Panc1 (cell line): ENCODE measurements at regions not wholly inside any gene's neighbourhood (a gene's known extent, or its start where the extent isn't known, plus 50 kb on each side); places are given as distances from the start of the nearest gene placed in this dataset.

Source experiments
- ATAC-seq: fragments of 200-7000 bp; cut with Tn5 transposase; 2 replicates; pipeline ENCODE4 v1.9.1; 2020; ENCODE audit warnings: mild to moderate bottlenecking, moderate library complexity
- BruUV-seq: library from RNA; stranded (reverse); fragments of 400-500 nt; replicated peaks from 2 replicates; lab custom pipeline; 2021; lab: Mats Ljungman, UMichigan
- CTCF ChIA-PET: fragments of 300-600 bp; sonication (Branson Sonifier 250); formaldehyde crosslinking; loops from one replicate; lab custom pipeline; 2022; ENCODE audit warnings: antibody characterized with exemption; lab: Charles Lee
- POLR2A ChIA-PET: fragments of 300-600 bp; sonication (Branson Sonifier 250); formaldehyde crosslinking; loops from one replicate; lab custom pipeline; 2022; ENCODE audit warnings: antibody characterized with exemption; lab: Charles Lee
- DNase-seq: peaks from one replicate; pipeline ENCODE4 v3.0.0-alpha.2; 2010; ENCODE audit warnings: low read depth, low spot score
- H3K27ac ChIP-seq: 2 replicates; pipeline ENCODE4 v1.5.1; 2011; ENCODE audit warnings: mild to moderate bottlenecking, low read length, inconsistent platforms
- H3K27me3 ChIP-seq: fragments of 200-500 bp; sonication (Bioruptor generic); 2 replicates; pipeline ENCODE4 v1.6.0; 2014; ENCODE audit warnings: low read length, inconsistent platforms; ENCODE audit not compliant: control insufficient read depth, insufficient read depth
- H3K36me3 ChIP-seq: fragments of 200-500 bp; sonication (Bioruptor generic); 2 replicates; pipeline ENCODE4 v1.5.1; 2014; ENCODE audit warnings: inconsistent platforms, mild to moderate bottlenecking, low read length, moderate library complexity; ENCODE audit not compliant: control insufficient read depth, insufficient read depth
- H3K4me1 ChIP-seq: 2 replicates; pipeline ENCODE4 v1.5.1; 2011; ENCODE audit warnings: inconsistent platforms, mild to moderate bottlenecking, low read length, moderate library complexity; ENCODE audit not compliant: control insufficient read depth, insufficient read depth
- H3K4me3 ChIP-seq, 2 experiments: 2 replicates each; pipeline ENCODE4 v1.5.1; 2011 to 2012; ENCODE audit warnings: low read depth in 2 of 2, low read length in 2 of 2, mild to moderate bottlenecking in 2 of 2, inconsistent platforms in 1 of 2, moderate library complexity in 1 of 2
- H3K9me3 ChIP-seq: fragments of 200-500 bp; sonication (Bioruptor generic); 2 replicates; pipeline ENCODE4 v1.5.1; 2014; ENCODE audit warnings: low read depth, mild to moderate bottlenecking, inconsistent platforms, low read length, moderate library complexity; ENCODE audit not compliant: control insufficient read depth, insufficient read depth
- CTCF ChIP-seq: fragments of 450-650 bp; IDR thresholded peaks from 2 replicates; pipeline ENCODE4 v1.5.1; 2017; ENCODE audit warnings: mild to moderate bottlenecking
- POLR2AphosphoS5 ChIP-seq: IDR thresholded peaks from 2 replicates; pipeline ENCODE4 v1.6.1; 2012; ENCODE audit warnings: mild to moderate bottlenecking, low read depth, low read length, moderate library complexity
- REST ChIP-seq, 2 experiments: IDR thresholded peaks; 2 replicates each; pipeline ENCODE4 v1.6.1; 2011 to 2012; ENCODE audit warnings: low read depth in 2 of 2, control low read depth in 1 of 2, low read length in 1 of 2, mild to moderate bottlenecking in 1 of 2, moderate library complexity in 1 of 2; ENCODE audit not compliant: insufficient read depth in 1 of 2
- SIN3A ChIP-seq: IDR thresholded peaks from 2 replicates; pipeline ENCODE4 v1.6.1; 2012; ENCODE audit warnings: low read depth, mild to moderate bottlenecking, low read length, moderate library complexity, borderline replicate concordance; ENCODE audit not compliant: insufficient read depth
- TCF7L2 ChIP-seq: IDR thresholded peaks from 2 replicates; pipeline ENCODE4 v1.6.1; 2011; ENCODE audit warnings: mild to moderate bottlenecking, low read depth, low read length, inconsistent platforms
- in situ Hi-C: cut with HindIII; loops from 2 replicates; pipeline ENCODE4 v1.10.0; 2016; ENCODE audit warnings: low sequenced_read_pairs, low pct_unique_long_range_greater_than_20kb
- intact Hi-C: fragments of 100-400 bp; cut with micrococcal nuclease; formaldehyde crosslinking; loops from one replicate; pipeline ENCODE4 v1.10.0; 2022; ENCODE audit not compliant: unreplicated experiment

GRCh38 chr6:156689656-156690055 is 87.5 kb upstream of the ARID1B start:
- no peak for TF ChIP-seq SIN3A
- no peak for TF ChIP-seq POLR2AphosphoS5
- no peak for TF ChIP-seq REST (IDR thresholded peaks at IDR 0.05; ENCODE audit: insufficient read depth in 1 of 2, low read depth in 2 of 2, low read length in 1 of 2)
- no peak for TF ChIP-seq CTCF
- TF ChIP-seq TCF7L2, result no peak
- intact Hi-C loops (no loop called here), in situ Hi-C loops (no loop called here)
- H3K4me3 ChIP-seq, result no peak overlapping the region
- H3K4me1 ChIP-seq, result peaks cover 18% of the 10 kb centered on the region
- ATAC-seq (no peak), DNase-seq (no peak)
- no TSS peak for BruUV-seq
- H3K9me3 ChIP-seq, result no peaks in the 10 kb centered on the region
- ChIA-PET CTCF (interaction anchor here (0.6 kb wide), 1 partner anchor 81 kb away, joined by 3 read pairs; no protein-coding TSS in a partner anchor), POLR2A (no interaction called here)
- no peaks in the 10 kb centered on the region for H3K27me3 ChIP-seq
- no peaks in the 10 kb centered on the region; the same call in 1 of the 2 replicates for H3K36me3 ChIP-seq
- peak overlapping the region; percentile 92; the same call in 1 of the 2 replicates for H3K27ac ChIP-seq

- H3K27me3 ChIP-seq, result no peaks in the 10 kb centered on the region
- CTCF ChIA-PET, result no interaction called here
- peak overlapping the region; percentile 92 for H3K27ac ChIP-seq
- no peaks in the 10 kb centered on the region for H3K9me3 ChIP-seq
- H3K4me3 ChIP-seq, result no peak overlapping the region
- no peaks in the 10 kb centered on the region; the same call in 1 of the 2 replicates for H3K36me3 ChIP-seq
- intact Hi-C loops (loop anchor here (1.0 kb wide), 1 partner anchor 89 kb away; the partner anchor contains the start of gene ARID1B), in situ Hi-C loops (no loop called here)
- POLR2A ChIA-PET, result no interaction called here
- DNase-seq (no peak), ATAC-seq (no peak)
- TF ChIP-seq POLR2AphosphoS5 (no peak), REST (IDR thresholded peaks at IDR 0.05; ENCODE audit: insufficient read depth in 1 of 2, low read depth in 2 of 2, low read length in 1 of 2) (no peak), CTCF (no peak), TCF7L2 (no peak), SIN3A (no peak)
- H3K4me1 ChIP-seq, result peaks cover 18% of the 10 kb centered on the region
- BruUV-seq, result no TSS peak
Measured at GRCh38 chr6:156688620-156688971, 88.6 kb upstream of the ARID1B start.
